ENCODE measurements at regions not wholly inside any gene's neighbourhood (a gene's known extent, or its start where the extent isn't known, plus 50 kb on each side); places are given as distances from the start of the nearest gene placed in this dataset.
"Not testable (repeated sequence)": the region's sequence is repeated elsewhere in the genome, so short reads cannot be mapped to it uniquely, and the experiment has no call there.

- in situ Hi-C loops (cut with HindIII; ENCODE audit: low sequenced_read_pairs), result no loop called here
- H3K4me3 ChIP-seq (ENCODE audit: low read depth, low read length), result no peak overlapping the region
- TF ChIP-seq, protein P1, sequence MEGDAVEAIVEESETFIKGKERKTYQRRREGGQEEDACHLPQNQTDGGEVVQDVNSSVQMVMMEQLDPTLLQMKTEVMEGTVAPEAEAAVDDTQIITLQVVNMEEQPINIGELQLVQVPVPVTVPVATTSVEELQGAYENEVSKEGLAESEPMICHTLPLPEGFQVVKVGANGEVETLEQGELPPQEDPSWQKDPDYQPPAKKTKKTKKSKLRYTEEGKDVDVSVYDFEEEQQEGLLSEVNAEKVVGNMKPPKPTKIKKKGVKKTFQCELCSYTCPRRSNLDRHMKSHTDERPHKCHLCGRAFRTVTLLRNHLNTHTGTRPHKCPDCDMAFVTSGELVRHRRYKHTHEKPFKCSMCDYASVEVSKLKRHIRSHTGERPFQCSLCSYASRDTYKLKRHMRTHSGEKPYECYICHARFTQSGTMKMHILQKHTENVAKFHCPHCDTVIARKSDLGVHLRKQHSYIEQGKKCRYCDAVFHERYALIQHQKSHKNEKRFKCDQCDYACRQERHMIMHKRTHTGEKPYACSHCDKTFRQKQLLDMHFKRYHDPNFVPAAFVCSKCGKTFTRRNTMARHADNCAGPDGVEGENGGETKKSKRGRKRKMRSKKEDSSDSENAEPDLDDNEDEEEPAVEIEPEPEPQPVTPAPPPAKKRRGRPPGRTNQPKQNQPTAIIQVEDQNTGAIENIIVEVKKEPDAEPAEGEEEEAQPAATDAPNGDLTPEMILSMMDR (IDR thresholded peaks at IDR 0.05; ENCODE audit: low read depth, low read length), result no peak
- DNase-seq (ENCODE audit: low read depth, low spot score), result no peak
These were observed 158.7 kb upstream of the DPP10 start for GRCh38 chr2:114283774-114284173.

- no peak for DNase-seq (ENCODE audit: low read depth, low spot score)
- TF ChIP-seq, protein P1 (IDR thresholded peaks at IDR 0.05; ENCODE audit: low read depth, low read length), result no peak
- H3K4me3 ChIP-seq (ENCODE audit: low read depth, low read length), result no peak overlapping the region
- in situ Hi-C loops (cut with HindIII; ENCODE audit: low sequenced_read_pairs), result no loop called here
These were observed 156.0 kb upstream of the DPP10 start for GRCh38 chr2:114286438-114286837.

DNA sequence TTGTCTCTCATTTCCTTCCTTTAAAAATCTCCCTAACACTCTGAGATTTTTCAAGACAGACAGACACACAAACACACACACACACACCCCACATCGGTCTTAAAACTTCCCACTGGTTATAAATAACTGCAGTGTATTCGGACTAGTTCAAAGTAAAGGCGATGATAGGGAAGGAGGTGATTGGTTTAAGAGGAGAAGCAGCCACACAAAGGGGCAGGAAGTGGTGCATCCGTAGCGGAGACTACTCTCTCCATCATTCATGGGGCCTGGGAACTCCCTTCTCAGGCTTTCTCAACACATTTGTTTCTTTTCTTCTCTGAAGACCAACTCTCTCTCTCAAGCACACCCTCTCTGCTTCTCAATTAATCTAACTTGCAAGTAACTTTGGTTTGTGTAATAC, 149.1 kb upstream of the DPP10 start:
- in situ Hi-C loops (cut with HindIII; ENCODE audit: low sequenced_read_pairs), result no loop called here
- TF ChIP-seq, protein P1 (IDR thresholded peaks at IDR 0.05; ENCODE audit: low read depth, low read length), result no peak
- no peak for DNase-seq (ENCODE audit: low read depth, low spot score)
- H3K4me3 ChIP-seq (ENCODE audit: low read depth, low read length), result no peak overlapping the region

- DNase-seq (ENCODE audit: low read depth, low spot score), result no peak
- TF ChIP-seq, protein P1 (IDR thresholded peaks at IDR 0.05; ENCODE audit: low read depth, low read length), result no peak
- H3K4me3 ChIP-seq (ENCODE audit: low read depth, low read length), result no peak overlapping the region
- in situ Hi-C loops (cut with HindIII; ENCODE audit: low sequenced_read_pairs), result no loop called here
These were observed 147.7 kb upstream of the DPP10 start for GRCh38 chr2:114294741-114295140.

GRCh38 chr2:114300351-114300750, 142.1 kb upstream of the DPP10 start:
- H3K4me3 ChIP-seq (ENCODE audit: low read depth, low read length); DNase-seq (ENCODE audit: low read depth, low spot score); in situ Hi-C loops (cut with HindIII; ENCODE audit: low sequenced_read_pairs): not testable (repeated sequence)

GRCh38 chr2:114316532-114317300, 125.7 kb upstream of the DPP10 start:
- H3K4me3 ChIP-seq (ENCODE audit: low read depth, low read length), result no peak overlapping the region
- no peak for DNase-seq (ENCODE audit: low read depth, low spot score)
- TF ChIP-seq, protein P1 (IDR thresholded peaks at IDR 0.05; ENCODE audit: low read depth, low read length), result no peak
- in situ Hi-C loops (cut with HindIII; ENCODE audit: low sequenced_read_pairs), result no loop called here

GRCh38 chr2:114330594-114330993, 111.8 kb upstream of the DPP10 start:
- no peak overlapping the region for H3K4me3 ChIP-seq (ENCODE audit: low read depth, low read length)
- in situ Hi-C loops (cut with HindIII; ENCODE audit: low sequenced_read_pairs), result no loop called here
- DNase-seq (ENCODE audit: low read depth, low spot score), result no peak
- TF ChIP-seq, protein P1 (IDR thresholded peaks at IDR 0.05; ENCODE audit: low read depth, low read length), result no peak

Data from astrocyte of the spinal cord (primary cell).